SU-DHL-6 (cell line): ENCODE measurements at regions not wholly inside any gene's neighbourhood (a gene's known extent, or its start where the extent isn't known, plus 50 kb on each side); places are given as distances from the start of the nearest gene placed in this dataset.

ENCODE experiments used
- CTCF ChIP-seq: fragments of 200-600 bp; sonication (generic); IDR thresholded peaks from one replicate; pipeline ENCODE4 v1.5.1; 2017; ENCODE audit warnings: antibody characterized with exemption, mild to moderate bottlenecking, low read length, moderate library complexity; ENCODE audit not compliant: insufficient read depth, poor library complexity, severe bottlenecking
- EZH2phosphoT487 ChIP-seq: fragments of 200-600 bp; sonication (generic), shearing (Covaris generic); conservative IDR thresholded peaks from 2 replicates; pipeline ENCODE4 v1.6.1; 2018; ENCODE audit warnings: mild to moderate bottlenecking, antibody characterized with exemption, low read length, moderate library complexity, mixed read lengths

GRCh38 chr1:191572479-191572878, 585.8 kb upstream of the RGS18 start:
- TF ChIP-seq CTCF (no peak), EZH2phosphoT487 (no peak)
